ENCODE measurements at regions not wholly inside any gene's neighbourhood (a gene's known extent, or its start where the extent isn't known, plus 50 kb on each side); places are given as distances from the start of the nearest gene placed in this dataset.

DNA sequence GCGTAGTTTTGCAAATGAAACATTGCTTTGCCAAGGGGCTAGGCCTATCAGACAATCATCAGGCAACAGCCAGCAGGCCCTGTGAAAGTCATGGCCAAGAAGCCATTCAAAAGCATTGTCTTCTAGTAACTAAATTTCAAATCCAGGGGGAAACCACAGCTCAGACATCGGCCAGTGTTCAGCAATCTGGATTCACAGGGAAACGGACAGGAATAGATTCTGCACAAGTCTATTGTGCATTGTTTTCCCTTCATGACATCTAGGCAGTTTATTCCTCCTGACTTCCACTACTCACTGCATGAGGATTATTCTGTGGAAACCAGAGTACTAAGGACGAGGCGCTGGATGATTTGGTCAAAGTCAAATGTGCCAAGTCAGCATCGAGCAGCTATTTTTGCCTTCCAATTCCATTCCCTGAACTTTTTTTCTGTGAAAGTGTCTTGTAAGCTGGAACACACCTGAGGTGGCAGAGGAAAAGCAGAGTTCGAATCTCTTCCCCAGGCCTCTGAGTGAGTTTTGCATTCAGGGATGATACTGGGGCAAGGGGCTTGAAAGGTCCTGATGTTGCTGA, 75.4 kb downstream of the VCPKMT start:
- TF ChIP-seq, protein P1, sequence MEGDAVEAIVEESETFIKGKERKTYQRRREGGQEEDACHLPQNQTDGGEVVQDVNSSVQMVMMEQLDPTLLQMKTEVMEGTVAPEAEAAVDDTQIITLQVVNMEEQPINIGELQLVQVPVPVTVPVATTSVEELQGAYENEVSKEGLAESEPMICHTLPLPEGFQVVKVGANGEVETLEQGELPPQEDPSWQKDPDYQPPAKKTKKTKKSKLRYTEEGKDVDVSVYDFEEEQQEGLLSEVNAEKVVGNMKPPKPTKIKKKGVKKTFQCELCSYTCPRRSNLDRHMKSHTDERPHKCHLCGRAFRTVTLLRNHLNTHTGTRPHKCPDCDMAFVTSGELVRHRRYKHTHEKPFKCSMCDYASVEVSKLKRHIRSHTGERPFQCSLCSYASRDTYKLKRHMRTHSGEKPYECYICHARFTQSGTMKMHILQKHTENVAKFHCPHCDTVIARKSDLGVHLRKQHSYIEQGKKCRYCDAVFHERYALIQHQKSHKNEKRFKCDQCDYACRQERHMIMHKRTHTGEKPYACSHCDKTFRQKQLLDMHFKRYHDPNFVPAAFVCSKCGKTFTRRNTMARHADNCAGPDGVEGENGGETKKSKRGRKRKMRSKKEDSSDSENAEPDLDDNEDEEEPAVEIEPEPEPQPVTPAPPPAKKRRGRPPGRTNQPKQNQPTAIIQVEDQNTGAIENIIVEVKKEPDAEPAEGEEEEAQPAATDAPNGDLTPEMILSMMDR (IDR thresholded peaks at IDR 0.05; ENCODE audit: poor library complexity) = no peak
- TF ChIP-seq EZH2 (IDR thresholded peaks at IDR 0.05; ENCODE audit: borderline replicate concordance) (no peak), EZH2phosphoT487 (IDR thresholded peaks at IDR 0.05; ENCODE audit: low read depth, severe bottlenecking, unreplicated experiment) (no peak)
